Endodermal cell (in vitro differentiated cells): ENCODE measurements at regions not wholly inside any gene's neighbourhood (a gene's known extent, or its start where the extent isn't known, plus 50 kb on each side); places are given as distances from the start of the nearest gene placed in this dataset.

Experiments used
- DNase-seq: peaks from one replicate; pipeline ENCODE4 v3.0.0-alpha.2; 2017
- H3K27ac ChIP-seq: 2 replicates; pipeline ENCODE4 v1.5.1; 2013; ENCODE audit warnings: mild to moderate bottlenecking, low read depth, low read length, moderate library complexity
- H3K27me3 ChIP-seq: 2 replicates; pipeline ENCODE4 v1.6.1; 2013; ENCODE audit warnings: mild to moderate bottlenecking, low read length, moderate library complexity; ENCODE audit not compliant: insufficient read depth, control insufficient read depth, poor library complexity, severe bottlenecking
- H3K36me3 ChIP-seq: 2 replicates; pipeline ENCODE4 v1.7.0; 2013; ENCODE audit warnings: mild to moderate bottlenecking, low read length, moderate library complexity; ENCODE audit not compliant: control insufficient read depth, insufficient read depth
- H3K4me1 ChIP-seq: one replicate; pipeline ENCODE4 v1.7.0; 2013; ENCODE audit warnings: low read length; ENCODE audit not compliant: control insufficient read depth, insufficient read depth
- H3K4me3 ChIP-seq: 2 replicates; pipeline ENCODE4 v1.5.1; 2013; ENCODE audit warnings: mild to moderate bottlenecking, low read length, moderate library complexity
- H3K9ac ChIP-seq: 2 replicates; pipeline ENCODE4 v1.6.1; 2013; ENCODE audit warnings: mild to moderate bottlenecking, low read length, moderate library complexity; ENCODE audit not compliant: poor library complexity, severe bottlenecking; ENCODE audit errors: extremely low read depth
- H3K9me3 ChIP-seq: 2 replicates; pipeline ENCODE4 v1.6.1; 2013; ENCODE audit warnings: mild to moderate bottlenecking, low read length, moderate library complexity; ENCODE audit not compliant: control insufficient read depth
- H3K27ac Mint-ChIP-seq: 2 replicates; pipeline ENCODE4 v1.8.0; 2020; ENCODE audit warnings: mixed read lengths
- H3K27me3 Mint-ChIP-seq: 2 replicates; pipeline ENCODE4 v1.8.0; 2021; ENCODE audit warnings: mild to moderate bottlenecking, mixed read lengths; ENCODE audit not compliant: insufficient read depth
- H3K36me3 Mint-ChIP-seq: 2 replicates; pipeline ENCODE4 v1.8.0; 2020; ENCODE audit warnings: low read depth, mixed read lengths
- H3K4me1 Mint-ChIP-seq: 2 replicates; pipeline ENCODE4 v1.8.0; 2020; ENCODE audit warnings: mixed read lengths
- H3K4me3 Mint-ChIP-seq: 2 replicates; pipeline ENCODE4 v1.8.0; 2020; ENCODE audit warnings: mild to moderate bottlenecking, moderate library complexity, mixed read lengths
- H3K9me3 Mint-ChIP-seq: 2 replicates; pipeline ENCODE4 v1.8.0; 2020; ENCODE audit warnings: mild to moderate bottlenecking, mixed read lengths
- WGBS, 2 experiments: methylation state at CpG; one replicate each; pipeline versions ENCODE4 v1.1.5 to v1.1.7; 2013; ENCODE audit warnings: missing lambda C conversion rate in 2 of 2, mixed read lengths in 1 of 2; ENCODE audit not compliant: insufficient coverage in 1 of 2, insufficient read length in 1 of 2; 5-methylcytosine and 5-hydroxymethylcytosine counted together
- TF ChIP-seq, protein P1 (sequence below): fragments of 200-600 bp; sonication (generic); conservative IDR thresholded peaks from 2 replicates; pipeline ENCODE4 v1.5.0; 2021; ENCODE audit warnings: antibody characterized with exemption, mild to moderate bottlenecking

DNA sequence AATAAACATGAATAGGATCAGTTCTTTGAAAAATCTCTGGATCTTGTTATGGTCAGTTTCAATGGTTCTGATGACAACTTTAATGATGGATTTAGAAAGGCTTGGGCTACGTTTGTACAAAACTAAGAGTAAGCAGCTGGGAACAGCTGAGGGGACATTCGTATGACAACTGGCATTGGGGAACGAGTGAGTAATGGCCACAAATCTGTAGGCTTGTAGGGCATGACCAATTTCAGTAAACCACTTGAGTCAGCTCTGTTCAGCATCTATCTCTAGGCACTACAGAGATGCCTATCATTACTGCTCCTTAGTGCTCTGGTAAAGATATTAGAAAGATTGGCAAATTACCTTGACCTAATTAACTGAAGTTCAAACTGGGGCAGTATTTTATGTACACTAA, 1375.6 kb downstream of the EPHA7 start:
- 90 to 92% methylated on average over 3 of the region's 3 CpGs for WGBS, 2 experiments
- H3K27me3 ChIP-seq: no peaks in the 10 kb centered on the region
- DNase-seq: no peak
- H3K9ac ChIP-seq: no peak overlapping the region
- H3K4me1 ChIP-seq: no peaks in the 10 kb centered on the region
- Mint-ChIP-seq H3K4me1 (no peaks in the 10 kb centered on the region), H3K4me3 (no peak overlapping the region), H3K27ac (no peak overlapping the region), H3K9me3 (no peaks in the 10 kb centered on the region), H3K36me3 (no peaks in the 10 kb centered on the region), H3K27me3 (no peaks in the 10 kb centered on the region)
- TF ChIP-seq, protein P1, sequence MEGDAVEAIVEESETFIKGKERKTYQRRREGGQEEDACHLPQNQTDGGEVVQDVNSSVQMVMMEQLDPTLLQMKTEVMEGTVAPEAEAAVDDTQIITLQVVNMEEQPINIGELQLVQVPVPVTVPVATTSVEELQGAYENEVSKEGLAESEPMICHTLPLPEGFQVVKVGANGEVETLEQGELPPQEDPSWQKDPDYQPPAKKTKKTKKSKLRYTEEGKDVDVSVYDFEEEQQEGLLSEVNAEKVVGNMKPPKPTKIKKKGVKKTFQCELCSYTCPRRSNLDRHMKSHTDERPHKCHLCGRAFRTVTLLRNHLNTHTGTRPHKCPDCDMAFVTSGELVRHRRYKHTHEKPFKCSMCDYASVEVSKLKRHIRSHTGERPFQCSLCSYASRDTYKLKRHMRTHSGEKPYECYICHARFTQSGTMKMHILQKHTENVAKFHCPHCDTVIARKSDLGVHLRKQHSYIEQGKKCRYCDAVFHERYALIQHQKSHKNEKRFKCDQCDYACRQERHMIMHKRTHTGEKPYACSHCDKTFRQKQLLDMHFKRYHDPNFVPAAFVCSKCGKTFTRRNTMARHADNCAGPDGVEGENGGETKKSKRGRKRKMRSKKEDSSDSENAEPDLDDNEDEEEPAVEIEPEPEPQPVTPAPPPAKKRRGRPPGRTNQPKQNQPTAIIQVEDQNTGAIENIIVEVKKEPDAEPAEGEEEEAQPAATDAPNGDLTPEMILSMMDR: no peak
- H3K36me3 ChIP-seq: no peaks in the 10 kb centered on the region
- no peak overlapping the region for H3K4me3 ChIP-seq
- H3K27ac ChIP-seq: no peak overlapping the region
- H3K9me3 ChIP-seq: no peaks in the 10 kb centered on the region

DNA sequence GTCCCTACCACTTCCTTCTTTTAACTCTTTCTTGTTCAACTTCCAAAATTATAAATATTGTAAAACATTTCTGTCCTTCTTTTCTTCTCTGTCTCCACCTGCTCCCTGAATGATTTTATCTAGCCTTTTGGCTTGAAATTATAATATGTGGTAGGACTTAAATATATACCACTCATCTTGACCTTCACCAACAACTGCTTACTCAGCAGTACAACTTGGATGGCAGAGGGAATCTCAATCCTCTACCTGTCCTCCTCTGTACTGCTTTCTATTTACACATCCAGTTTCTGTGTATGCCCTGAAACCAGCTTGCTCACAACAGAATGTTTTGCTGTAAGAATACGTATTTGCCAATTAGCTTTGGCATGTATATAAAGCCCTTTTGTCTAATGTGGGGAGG, 1392.5 kb downstream of the EPHA7 start:
- H3K9ac ChIP-seq: no peak overlapping the region
- H3K27ac Mint-ChIP-seq: no peak overlapping the region
- no peaks in the 10 kb centered on the region for H3K9me3 Mint-ChIP-seq
- H3K36me3 ChIP-seq: no peaks in the 10 kb centered on the region
- TF ChIP-seq, protein P1: no peak
- no peak overlapping the region for H3K27ac ChIP-seq
- H3K9me3 ChIP-seq: no peaks in the 10 kb centered on the region
- no peaks in the 10 kb centered on the region for H3K4me1 ChIP-seq
- H3K4me1 Mint-ChIP-seq: no peaks in the 10 kb centered on the region
- no peaks in the 10 kb centered on the region for H3K27me3 Mint-ChIP-seq
- no peak overlapping the region for H3K4me3 ChIP-seq
- H3K36me3 Mint-ChIP-seq: no peaks in the 10 kb centered on the region
- WGBS, 2 experiments: 95% methylated on average over 1 of the region's 1 CpG; no CpG with 5 or more reads in 1 of the 2 experiments
- no peaks in the 10 kb centered on the region for H3K27me3 ChIP-seq
- DNase-seq: no peak
- no peak overlapping the region for H3K4me3 Mint-ChIP-seq

DNA sequence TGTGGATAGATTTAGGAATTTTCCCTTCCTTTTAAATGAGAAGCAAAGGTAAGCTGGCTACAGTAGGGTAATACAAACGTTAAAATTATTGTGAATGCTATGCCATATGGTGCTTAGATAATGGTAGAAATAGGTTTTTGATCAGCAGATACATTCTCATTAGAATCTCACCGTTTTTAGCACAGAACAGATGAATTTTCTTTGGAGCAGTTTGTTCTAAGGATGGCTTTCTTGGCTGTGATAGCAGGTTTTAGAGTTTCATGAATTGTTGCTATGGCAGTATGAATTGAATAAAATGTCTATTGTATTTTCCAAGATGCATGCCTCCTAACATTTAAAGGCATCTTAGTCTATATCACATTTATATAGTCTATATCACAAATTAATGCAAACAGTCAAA, 1394.5 kb downstream of the EPHA7 start:
- TF ChIP-seq, protein P1: no peak
- no peaks in the 10 kb centered on the region for H3K36me3 Mint-ChIP-seq

More for the DNA sequence above, 1394.5 kb downstream of the EPHA7 start:
- H3K9ac ChIP-seq: no peak overlapping the region
- Mint-ChIP-seq H3K27me3 (no peaks in the 10 kb centered on the region), H3K4me1 (no peaks in the 10 kb centered on the region), H3K9me3 (no peaks in the 10 kb centered on the region), H3K27ac (no peak overlapping the region), H3K4me3 (no peak overlapping the region)
- no peaks in the 10 kb centered on the region for H3K27me3 ChIP-seq
- no peaks in the 10 kb centered on the region for H3K4me1 ChIP-seq
- no peaks in the 10 kb centered on the region for H3K9me3 ChIP-seq
- DNase-seq: no peak
- no peaks in the 10 kb centered on the region for H3K36me3 ChIP-seq
- no peak overlapping the region for H3K4me3 ChIP-seq
- H3K27ac ChIP-seq: no peak overlapping the region
- 88 to 90% methylated on average over 2 of the region's 2 CpGs for WGBS, 2 experiments
